ENCODE measurements at regions not wholly inside any gene's neighbourhood (a gene's known extent, or its start where the extent isn't known, plus 50 kb on each side); places are given as distances from the start of the nearest gene placed in this dataset.

DNA sequence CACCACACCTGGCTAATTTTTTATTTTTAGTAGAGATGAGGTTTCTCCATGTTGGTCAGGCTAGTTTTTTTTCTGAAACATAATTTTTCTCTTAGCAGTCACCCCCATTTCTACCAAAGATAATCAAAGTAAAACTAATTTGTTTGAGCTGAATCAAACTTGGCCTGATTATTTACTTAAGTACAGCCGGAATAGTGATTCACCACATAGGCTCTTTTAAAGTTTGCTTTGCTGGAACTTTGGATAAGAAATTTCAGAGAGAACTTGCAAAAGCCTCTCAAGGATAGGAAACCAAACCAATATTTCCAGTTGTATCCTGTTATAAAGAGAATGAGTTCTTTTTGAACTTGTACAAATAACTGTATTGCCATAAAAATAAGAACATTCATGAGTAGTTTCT lies 105.0 kb upstream of the SYNCRIP start:
- TF ChIP-seq, protein P1, sequence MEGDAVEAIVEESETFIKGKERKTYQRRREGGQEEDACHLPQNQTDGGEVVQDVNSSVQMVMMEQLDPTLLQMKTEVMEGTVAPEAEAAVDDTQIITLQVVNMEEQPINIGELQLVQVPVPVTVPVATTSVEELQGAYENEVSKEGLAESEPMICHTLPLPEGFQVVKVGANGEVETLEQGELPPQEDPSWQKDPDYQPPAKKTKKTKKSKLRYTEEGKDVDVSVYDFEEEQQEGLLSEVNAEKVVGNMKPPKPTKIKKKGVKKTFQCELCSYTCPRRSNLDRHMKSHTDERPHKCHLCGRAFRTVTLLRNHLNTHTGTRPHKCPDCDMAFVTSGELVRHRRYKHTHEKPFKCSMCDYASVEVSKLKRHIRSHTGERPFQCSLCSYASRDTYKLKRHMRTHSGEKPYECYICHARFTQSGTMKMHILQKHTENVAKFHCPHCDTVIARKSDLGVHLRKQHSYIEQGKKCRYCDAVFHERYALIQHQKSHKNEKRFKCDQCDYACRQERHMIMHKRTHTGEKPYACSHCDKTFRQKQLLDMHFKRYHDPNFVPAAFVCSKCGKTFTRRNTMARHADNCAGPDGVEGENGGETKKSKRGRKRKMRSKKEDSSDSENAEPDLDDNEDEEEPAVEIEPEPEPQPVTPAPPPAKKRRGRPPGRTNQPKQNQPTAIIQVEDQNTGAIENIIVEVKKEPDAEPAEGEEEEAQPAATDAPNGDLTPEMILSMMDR (IDR thresholded peaks at IDR 0.05): no peak
- TF ChIP-seq EZH2 (IDR thresholded peaks at IDR 0.05; ENCODE audit: borderline replicate concordance, insufficient read depth, low read depth, low read length, poor library complexity, severe bottlenecking): no peak
